Ovary (tissue), 7 donors: ENCODE measurements at regions not wholly inside any gene's neighbourhood (a gene's known extent, or its start where the extent isn't known, plus 50 kb on each side); places are given as distances from the start of the nearest gene placed in this dataset.
"Not testable (repeated sequence)": the region's sequence is repeated elsewhere in the genome, so short reads cannot be mapped to it uniquely, and the experiment has no call there.

Experiments
- DNase-seq, 5 donors: peaks; one replicate each; pipeline ENCODE4 v3.0.0-alpha.2; 2019 to 2020
- H3K27ac ChIP-seq, 2 donors: fragments of 200-600 bp; one replicate each; pipeline versions ENCODE4 v1.5.1 to v1.8.0; 2019 to 2022
- H3K27me3 ChIP-seq: fragments of 200-600 bp; one replicate; pipeline ENCODE4 v1.8.0; 2022
- H3K36me3 ChIP-seq: fragments of 200-600 bp; sonication (generic); one replicate; pipeline ENCODE4 v1.5.1; 2019
- H3K4me1 ChIP-seq: one replicate; pipeline ENCODE4 v1.8.1; 2013; ENCODE audit warnings: mild to moderate bottlenecking, moderate library complexity; ENCODE audit not compliant: insufficient read depth
- H3K4me3 ChIP-seq: fragments of 200-600 bp; sonication (generic); one replicate; pipeline ENCODE4 v1.5.1; 2017
- H3K9me3 ChIP-seq, 2 donors: fragments of 200-600 bp in 1 of 2; sonication (generic) in 1 of 2; one replicate each; pipeline versions ENCODE4 v1.5.1 to v1.8.1; 2013 to 2019; ENCODE audit warnings: mild to moderate bottlenecking in 1 of 2, moderate library complexity in 1 of 2
- EP300 ChIP-seq: sonication (generic); formaldehyde crosslinking; IDR thresholded peaks from one replicate; pipeline ENCODE4 v1.6.1; 2017; ENCODE audit warnings: antibody characterized with exemption
- POLR2A ChIP-seq: fragments of 450-650 bp; IDR thresholded peaks from one replicate; pipeline ENCODE4 v1.6.1; 2017; ENCODE audit warnings: antibody characterized with exemption, mild to moderate bottlenecking, moderate library complexity
- WGBS, 3 donors: extraction: QIAGEN DNeasy Blood & Tissue Kit in 1 of 3; methylation state at CpG; one replicate each; pipeline versions ENCODE4 v1.1.5 to v1.1.7; 2013 to 2017; 5-methylcytosine and 5-hydroxymethylcytosine counted together
- intact Hi-C, 4 donors: fragments of 100-400 bp; cut with DNase I; formaldehyde crosslinking; loops; one replicate each; pipeline versions ENCODE4 v1.11.0 to v1.15.1; 2022 to 2023
- TF ChIP-seq, protein P1 (sequence below), 3 donors: fragments of 450-650 bp in 2 of 3; fragments of 200-600 bp in 1 of 3; IDR thresholded peaks; one replicate each; pipeline versions ENCODE4 v1.5.1 to v1.8.0; 2016 to 2022; ENCODE audit warnings: antibody characterized with exemption in 3 of 3, mild to moderate bottlenecking in 1 of 3
- donor health status: DM: no; HTN: no; CAD: no; lungs with moderate emphysema.
- donor health status: DM: no; HTN: no; CAD: no.
- donor health status: Bipolar disorder and iron deficiency.
- donor health status: DM: no; HTN: no; CAD: no.
- donor health status: DM: yes; HTN: yes; CAD: no.

DNA sequence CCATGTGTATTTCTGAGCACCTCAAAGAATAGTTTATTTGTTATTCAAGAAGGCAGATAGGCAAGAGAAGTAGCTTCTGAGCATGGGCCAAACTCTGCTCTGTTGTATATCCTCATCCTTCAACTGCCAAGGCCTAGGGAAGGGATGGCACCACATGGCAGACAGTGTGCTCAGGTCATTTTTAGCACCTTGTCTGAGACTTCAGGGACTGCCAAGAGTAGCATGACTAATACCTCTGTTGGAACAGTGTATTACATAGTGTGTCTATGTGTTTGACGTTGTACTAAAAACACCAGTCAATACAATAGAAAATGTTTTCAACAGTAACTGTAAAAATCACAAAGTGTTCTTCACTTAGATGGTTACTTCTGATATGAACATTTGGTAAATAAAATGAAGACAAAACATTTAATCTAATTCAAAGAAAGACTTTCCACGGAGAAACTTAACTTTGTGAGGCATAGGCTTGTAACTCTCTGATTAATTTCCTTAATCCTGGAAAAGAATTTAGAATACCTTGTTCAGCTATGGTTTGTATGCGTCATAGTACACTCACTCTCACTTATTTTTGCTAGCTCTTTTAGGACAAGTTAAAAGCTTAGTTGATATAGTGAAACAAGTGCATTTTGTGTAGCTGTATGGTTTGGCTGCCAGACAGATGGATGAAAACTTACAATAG, 318.4 kb upstream of the RIOK2 start:
- TF ChIP-seq POLR2A = no peak
- TF ChIP-seq, protein P1, sequence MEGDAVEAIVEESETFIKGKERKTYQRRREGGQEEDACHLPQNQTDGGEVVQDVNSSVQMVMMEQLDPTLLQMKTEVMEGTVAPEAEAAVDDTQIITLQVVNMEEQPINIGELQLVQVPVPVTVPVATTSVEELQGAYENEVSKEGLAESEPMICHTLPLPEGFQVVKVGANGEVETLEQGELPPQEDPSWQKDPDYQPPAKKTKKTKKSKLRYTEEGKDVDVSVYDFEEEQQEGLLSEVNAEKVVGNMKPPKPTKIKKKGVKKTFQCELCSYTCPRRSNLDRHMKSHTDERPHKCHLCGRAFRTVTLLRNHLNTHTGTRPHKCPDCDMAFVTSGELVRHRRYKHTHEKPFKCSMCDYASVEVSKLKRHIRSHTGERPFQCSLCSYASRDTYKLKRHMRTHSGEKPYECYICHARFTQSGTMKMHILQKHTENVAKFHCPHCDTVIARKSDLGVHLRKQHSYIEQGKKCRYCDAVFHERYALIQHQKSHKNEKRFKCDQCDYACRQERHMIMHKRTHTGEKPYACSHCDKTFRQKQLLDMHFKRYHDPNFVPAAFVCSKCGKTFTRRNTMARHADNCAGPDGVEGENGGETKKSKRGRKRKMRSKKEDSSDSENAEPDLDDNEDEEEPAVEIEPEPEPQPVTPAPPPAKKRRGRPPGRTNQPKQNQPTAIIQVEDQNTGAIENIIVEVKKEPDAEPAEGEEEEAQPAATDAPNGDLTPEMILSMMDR (IDR thresholded peaks at IDR 0.05) = no peak
- TF ChIP-seq EP300 = no peak
- DNase-seq = no peak
- H3K27ac ChIP-seq = no peak overlapping the region

DNA sequence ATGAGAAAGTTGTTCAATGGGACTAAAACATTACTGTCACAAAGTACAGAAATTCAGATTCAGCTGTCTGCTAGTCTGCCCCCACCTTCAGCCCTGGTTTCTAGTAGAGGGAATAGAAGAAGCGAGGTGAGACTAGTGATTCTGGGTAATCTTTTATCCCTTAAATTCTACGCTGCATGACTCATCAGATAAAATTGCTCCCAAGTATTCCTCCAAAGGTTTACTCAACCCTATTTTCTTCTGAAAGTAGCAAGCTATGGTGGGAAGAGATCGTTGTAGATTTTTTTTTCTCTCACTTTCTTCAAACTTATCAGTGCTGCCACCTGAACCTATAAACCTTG, 318.9 kb upstream of the RIOK2 start:
- H3K36me3 ChIP-seq = no peaks in the 10 kb centered on the region
- no peaks in the 10 kb centered on the region for H3K9me3 ChIP-seq
- H3K27me3 ChIP-seq = no peaks in the 10 kb centered on the region
- DNase-seq = no peak
- 76 to 91% (median 90%) methylated on average over 3 of the region's 3 CpGs for WGBS, 3 donors
- TF ChIP-seq EP300 (no peak), POLR2A (no peak)
- TF ChIP-seq, protein P1 (IDR thresholded peaks at IDR 0.05) = no peak
- H3K27ac ChIP-seq = no peak overlapping the region
- H3K4me1 ChIP-seq = peaks cover 1% of the 10 kb centered on the region
- intact Hi-C loops = no loop called here
- H3K4me3 ChIP-seq = no peak overlapping the region

More for the DNA sequence above, 318.4 kb upstream of the RIOK2 start:
- Histone ChIP-seq H3K36me3 (no peaks in the 10 kb centered on the region), H3K9me3 (no peaks in the 10 kb centered on the region), H3K4me1 (peaks cover 1% of the 10 kb centered on the region), H3K27me3 (no peaks in the 10 kb centered on the region), H3K4me3 (no peak overlapping the region)
- 64 to 68% (median 65%) methylated on average over 3 of the region's 3 CpGs for WGBS, 3 donors
- intact Hi-C loops = no loop called here

DNA sequence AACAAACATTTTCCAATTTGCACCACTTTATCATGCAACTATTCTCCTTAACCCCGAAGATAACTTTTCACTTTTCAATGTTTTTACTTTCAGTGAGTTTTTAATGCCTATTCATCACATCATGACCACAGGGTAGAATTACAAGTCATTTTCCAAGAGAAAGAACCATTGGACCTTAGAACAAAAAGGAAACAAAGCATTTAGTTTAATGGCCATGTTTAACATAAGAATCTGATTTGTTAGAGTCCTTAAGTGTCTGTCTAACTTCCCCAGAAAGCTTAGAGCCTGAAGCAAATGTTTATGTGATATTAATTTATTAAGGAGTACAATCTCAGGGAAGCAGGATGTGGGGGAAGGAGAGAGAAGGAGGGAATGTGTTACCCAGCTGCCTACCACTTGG, 325.8 kb upstream of the RIOK2 start:
- Histone ChIP-seq H3K9me3 (no peaks in the 10 kb centered on the region), H3K4me1 (no peaks in the 10 kb centered on the region), H3K36me3 (no peaks in the 10 kb centered on the region), H3K4me3 (no peak overlapping the region), H3K27me3 (no peaks in the 10 kb centered on the region), H3K27ac (no peak overlapping the region)
- intact Hi-C loops = no loop called here
- WGBS, 3 donors = 88 to 93% (median 91%) methylated on average over 1 of the region's 1 CpG
- no peak for DNase-seq
- TF ChIP-seq POLR2A (no peak), EP300 (no peak)
- TF ChIP-seq, protein P1 (IDR thresholded peaks at IDR 0.05) = no peak

DNA sequence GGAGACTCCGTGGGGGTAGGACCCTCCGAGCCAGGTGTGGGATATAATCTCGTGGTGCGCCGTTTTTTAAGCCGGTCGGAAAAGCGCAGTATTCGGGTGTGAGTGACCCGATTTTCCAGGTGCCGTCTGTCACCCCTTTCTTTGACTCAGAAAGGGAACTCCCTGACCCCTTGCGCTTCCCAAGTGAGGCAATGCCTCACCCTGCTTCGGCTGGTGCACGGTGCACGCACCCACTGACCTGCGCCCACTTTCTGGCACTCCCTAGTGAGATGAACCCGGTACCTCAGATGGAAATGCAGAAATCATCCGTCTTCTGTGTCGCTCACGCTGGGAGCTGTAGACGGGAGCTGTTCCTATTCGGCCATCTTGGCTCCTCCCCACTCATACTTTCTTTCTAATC, 336.5 kb upstream of the RIOK2 start:
- H3K27ac ChIP-seq, H3K4me1 ChIP-seq, H3K36me3 ChIP-seq, intact Hi-C loops, H3K27me3 ChIP-seq, H3K9me3 ChIP-seq, H3K4me3 ChIP-seq, DNase-seq: not testable (repeated sequence)
- WGBS, 3 donors = 87 to 93% (median 87%) methylated on average over 22 of the region's 22 CpGs

DNA sequence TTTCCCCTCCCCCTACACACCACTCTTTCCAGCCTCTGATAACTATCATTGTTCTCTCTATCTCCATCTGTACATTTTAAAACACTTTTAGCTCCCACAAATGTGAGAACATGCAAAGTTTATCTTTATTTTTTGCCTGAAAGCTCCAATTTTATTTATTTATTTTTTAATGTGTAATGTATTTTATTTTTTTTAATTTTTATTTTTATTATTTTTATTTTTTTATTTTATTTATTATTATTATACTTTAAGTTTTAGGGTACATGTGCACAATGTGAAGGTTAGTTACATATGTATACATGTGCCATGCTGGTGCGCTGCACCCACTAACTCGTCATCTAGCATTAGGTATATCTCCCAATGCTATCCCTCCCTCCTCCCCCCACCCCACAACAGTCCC, 340.3 kb upstream of the RIOK2 start:
- H3K4me3 ChIP-seq, DNase-seq, H3K27ac ChIP-seq, H3K9me3 ChIP-seq, intact Hi-C loops, H3K27me3 ChIP-seq, H3K36me3 ChIP-seq, H3K4me1 ChIP-seq: not testable (repeated sequence)
- WGBS, 3 donors = 90 to 100% methylated on average over 2 of the region's 2 CpGs; no CpG with 5 or more reads in 1 of the 3 donors
